ENCODE measurements at regions not wholly inside any gene's neighbourhood (a gene's known extent, or its start where the extent isn't known, plus 50 kb on each side); places are given as distances from the start of the nearest gene placed in this dataset.

GRCh38 chr1:11414926-11415538, 63.9 kb upstream of the DISP3 start:
- TF ChIP-seq, protein P1, sequence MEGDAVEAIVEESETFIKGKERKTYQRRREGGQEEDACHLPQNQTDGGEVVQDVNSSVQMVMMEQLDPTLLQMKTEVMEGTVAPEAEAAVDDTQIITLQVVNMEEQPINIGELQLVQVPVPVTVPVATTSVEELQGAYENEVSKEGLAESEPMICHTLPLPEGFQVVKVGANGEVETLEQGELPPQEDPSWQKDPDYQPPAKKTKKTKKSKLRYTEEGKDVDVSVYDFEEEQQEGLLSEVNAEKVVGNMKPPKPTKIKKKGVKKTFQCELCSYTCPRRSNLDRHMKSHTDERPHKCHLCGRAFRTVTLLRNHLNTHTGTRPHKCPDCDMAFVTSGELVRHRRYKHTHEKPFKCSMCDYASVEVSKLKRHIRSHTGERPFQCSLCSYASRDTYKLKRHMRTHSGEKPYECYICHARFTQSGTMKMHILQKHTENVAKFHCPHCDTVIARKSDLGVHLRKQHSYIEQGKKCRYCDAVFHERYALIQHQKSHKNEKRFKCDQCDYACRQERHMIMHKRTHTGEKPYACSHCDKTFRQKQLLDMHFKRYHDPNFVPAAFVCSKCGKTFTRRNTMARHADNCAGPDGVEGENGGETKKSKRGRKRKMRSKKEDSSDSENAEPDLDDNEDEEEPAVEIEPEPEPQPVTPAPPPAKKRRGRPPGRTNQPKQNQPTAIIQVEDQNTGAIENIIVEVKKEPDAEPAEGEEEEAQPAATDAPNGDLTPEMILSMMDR (IDR thresholded peaks at IDR 0.05; ENCODE audit: insufficient read depth, low read length) = no peak
- no peak for TF ChIP-seq SPI1 (IDR thresholded peaks at IDR 0.05; ENCODE audit: borderline replicate concordance, low read depth)
- no peak for TF ChIP-seq POLR2AphosphoS5 (IDR thresholded peaks at IDR 0.05; ENCODE audit: low read depth)
- TF ChIP-seq GABPA (IDR thresholded peaks at IDR 0.05; ENCODE audit: low read depth) = no peak
- TF ChIP-seq, protein P2, sequence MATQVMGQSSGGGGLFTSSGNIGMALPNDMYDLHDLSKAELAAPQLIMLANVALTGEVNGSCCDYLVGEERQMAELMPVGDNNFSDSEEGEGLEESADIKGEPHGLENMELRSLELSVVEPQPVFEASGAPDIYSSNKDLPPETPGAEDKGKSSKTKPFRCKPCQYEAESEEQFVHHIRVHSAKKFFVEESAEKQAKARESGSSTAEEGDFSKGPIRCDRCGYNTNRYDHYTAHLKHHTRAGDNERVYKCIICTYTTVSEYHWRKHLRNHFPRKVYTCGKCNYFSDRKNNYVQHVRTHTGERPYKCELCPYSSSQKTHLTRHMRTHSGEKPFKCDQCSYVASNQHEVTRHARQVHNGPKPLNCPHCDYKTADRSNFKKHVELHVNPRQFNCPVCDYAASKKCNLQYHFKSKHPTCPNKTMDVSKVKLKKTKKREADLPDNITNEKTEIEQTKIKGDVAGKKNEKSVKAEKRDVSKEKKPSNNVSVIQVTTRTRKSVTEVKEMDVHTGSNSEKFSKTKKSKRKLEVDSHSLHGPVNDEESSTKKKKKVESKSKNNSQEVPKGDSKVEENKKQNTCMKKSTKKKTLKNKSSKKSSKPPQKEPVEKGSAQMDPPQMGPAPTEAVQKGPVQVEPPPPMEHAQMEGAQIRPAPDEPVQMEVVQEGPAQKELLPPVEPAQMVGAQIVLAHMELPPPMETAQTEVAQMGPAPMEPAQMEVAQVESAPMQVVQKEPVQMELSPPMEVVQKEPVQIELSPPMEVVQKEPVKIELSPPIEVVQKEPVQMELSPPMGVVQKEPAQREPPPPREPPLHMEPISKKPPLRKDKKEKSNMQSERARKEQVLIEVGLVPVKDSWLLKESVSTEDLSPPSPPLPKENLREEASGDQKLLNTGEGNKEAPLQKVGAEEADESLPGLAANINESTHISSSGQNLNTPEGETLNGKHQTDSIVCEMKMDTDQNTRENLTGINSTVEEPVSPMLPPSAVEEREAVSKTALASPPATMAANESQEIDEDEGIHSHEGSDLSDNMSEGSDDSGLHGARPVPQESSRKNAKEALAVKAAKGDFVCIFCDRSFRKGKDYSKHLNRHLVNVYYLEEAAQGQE (IDR thresholded peaks at IDR 0.05; ENCODE audit: insufficient replicate concordance, low read depth) = no peak

Data from HL-60 (cell line).